Stimulated activated naive CD4-positive, alpha-beta T cell (primary cell): ENCODE measurements at regions not wholly inside any gene's neighbourhood (a gene's known extent, or its start where the extent isn't known, plus 50 kb on each side); places are given as distances from the start of the nearest gene placed in this dataset.
"Not testable (repeated sequence)": the region's sequence is repeated elsewhere in the genome, so short reads cannot be mapped to it uniquely, and the experiment has no call there.

ENCODE experiments used
- DNase-seq, 6 experiments: peaks; one replicate each; lab custom pipeline; 2025; lab: John Stamatoyannopoulos, UW

- DNase-seq: no peak
These were observed 443.7 kb upstream of the FGF16 start for GRCh38 chrX:77003530-77003929.

DNA sequence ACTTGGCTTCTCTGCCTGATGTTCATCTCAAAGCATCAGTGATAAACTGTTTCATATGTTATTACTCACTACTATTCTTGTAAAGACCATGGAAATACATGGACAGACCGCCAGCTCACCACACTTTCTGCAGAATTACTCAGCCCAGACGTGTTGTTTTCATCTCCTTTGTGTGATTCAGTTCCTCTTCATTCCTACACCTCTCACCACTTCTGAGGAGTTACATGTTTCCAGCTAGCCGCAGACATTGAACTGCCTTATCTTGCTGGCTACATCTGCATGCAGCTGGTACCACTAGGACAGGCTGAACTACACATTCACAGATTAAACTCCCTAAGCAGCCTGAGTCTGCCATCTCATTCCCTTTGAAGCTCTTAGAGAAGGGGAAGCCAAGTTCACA lies 443.2 kb upstream of the FGF16 start:
- no peak for DNase-seq

DNA sequence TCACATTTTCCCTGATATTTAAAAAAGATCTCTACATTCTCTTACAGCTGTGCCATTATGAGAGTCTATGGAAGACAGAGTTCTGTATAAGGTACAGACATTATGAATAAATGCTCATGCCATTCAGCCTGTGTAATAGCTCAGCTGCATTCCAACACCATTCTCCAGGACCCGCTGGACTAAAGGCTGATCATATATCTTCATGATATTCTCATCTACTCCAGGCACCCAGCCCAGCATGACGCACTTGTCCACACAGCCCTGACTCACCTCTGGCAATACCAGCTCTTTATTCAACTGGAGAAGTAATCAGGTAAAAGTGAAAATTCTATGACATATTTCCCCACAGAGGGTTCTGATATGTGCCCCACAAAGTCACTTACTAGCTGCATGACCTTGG lies 437.5 kb upstream of the FGF16 start:
- DNase-seq: no peak

GRCh38 chrX:77014377-77015372 lies 432.5 kb upstream of the FGF16 start:
- no peak for DNase-seq

DNA sequence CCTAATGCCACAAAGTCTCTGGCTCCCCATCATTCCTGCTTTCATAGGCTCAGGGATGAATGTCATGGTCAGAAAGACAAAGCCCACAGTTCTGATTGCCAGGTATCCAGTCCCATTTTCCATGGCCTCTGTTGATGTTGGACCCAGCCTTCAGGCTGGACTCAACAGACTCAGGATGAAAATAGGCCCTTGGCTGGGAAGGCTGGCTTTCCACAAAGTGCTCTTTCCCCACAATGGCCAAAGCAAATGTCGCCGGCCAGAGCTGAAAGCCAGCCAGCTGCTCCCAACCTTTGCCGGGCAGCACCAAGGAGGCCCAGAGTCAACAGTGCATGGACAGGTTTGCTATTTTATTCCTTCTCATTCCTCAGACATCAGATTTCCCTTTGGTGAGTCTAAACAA lies 430.1 kb upstream of the FGF16 start:
- no peak for DNase-seq

- not testable (repeated sequence) for DNase-seq
These were observed 400.9 kb upstream of the FGF16 start for GRCh38 chrX:77046180-77046810.

GRCh38 chrX:77060572-77060971 lies 386.6 kb upstream of the FGF16 start:
- no peak for DNase-seq

- DNase-seq: no peak
These were observed 386.2 kb upstream of the FGF16 start for GRCh38 chrX:77061022-77061421.

GRCh38 chrX:77061545-77061944 lies 385.6 kb upstream of the FGF16 start:
- no peak for DNase-seq

DNA sequence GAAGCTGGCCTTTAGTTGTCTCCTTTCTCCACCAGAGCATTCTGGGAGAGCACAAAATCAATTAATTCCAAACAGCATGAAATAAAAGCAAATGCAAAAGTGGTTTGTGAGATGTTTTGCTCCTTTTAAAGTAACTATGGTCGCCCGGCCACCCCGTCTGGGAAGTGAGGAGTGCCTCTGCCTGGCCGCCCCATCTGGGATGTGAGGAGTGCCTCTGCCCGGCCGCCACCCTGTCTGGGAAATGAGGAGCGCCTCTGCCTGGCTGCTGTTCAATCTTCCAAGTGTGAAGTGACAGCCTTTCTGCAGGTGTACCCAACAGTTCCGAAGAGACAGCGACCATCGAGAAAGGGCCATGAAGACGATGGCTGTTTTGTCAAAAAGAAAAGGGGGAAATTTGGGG lies 381.3 kb upstream of the FGF16 start:
- DNase-seq: no peak

DNA sequence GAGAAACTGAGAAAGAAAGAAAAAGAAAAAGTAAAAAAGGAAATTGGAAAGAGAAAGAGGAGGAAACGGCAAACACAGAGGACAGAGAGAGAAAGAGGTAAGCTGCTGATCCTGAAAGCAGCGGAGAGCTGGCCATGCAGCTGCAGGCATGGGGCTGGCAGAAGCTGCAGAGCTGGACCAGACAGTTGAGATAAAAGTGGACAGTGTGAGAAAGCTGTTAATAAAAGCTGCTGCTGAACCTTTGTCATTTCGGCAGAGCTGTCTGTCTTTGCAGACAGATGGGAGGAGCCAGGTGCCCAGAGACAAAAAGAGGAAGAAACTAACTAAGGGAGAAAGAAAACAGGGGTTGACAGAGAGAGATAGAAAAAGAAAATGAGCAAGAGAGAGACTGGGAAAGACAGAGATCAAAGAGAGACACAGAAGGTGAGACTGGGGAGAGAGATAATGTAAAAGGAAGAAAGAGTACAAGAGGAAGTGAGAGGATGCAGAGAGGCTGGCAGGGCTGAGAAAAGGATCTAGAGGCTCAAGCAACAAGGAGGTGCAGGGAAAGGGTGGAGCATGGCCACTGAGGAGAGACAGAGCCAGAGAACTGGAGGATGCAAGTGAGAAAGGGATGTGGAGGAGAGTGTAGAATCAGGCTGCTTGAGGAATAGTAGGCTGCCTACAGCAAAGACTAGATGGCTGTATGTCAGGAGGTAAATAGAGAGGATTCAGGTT lies 376.8 kb upstream of the FGF16 start:
- no peak for DNase-seq

GRCh38 chrX:77076896-77077295 lies 370.3 kb upstream of the FGF16 start:
- DNase-seq: no peak

- DNase-seq: not testable (repeated sequence)
These were observed 366.0 kb upstream of the FGF16 start for GRCh38 chrX:77081237-77081636.

DNA sequence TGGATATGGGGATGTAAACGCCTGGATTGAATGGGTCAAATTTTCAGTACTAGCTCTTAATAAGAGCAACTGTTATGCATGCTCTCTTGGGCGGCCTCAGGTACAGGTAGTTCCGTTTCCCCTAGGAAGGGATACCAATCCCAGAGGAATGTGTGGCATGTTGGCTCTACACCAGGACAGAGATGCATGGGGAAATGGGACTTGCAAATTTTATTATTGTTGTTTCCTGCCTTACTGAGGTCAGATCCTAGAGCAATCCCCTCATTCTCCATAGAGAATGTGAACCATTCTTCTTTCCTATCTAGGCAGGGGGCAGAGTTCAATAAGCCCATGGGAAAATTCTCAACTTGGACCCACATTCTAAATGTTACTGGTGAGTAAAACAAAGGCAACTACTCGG lies 361.8 kb upstream of the FGF16 start:
- no peak for DNase-seq

DNA sequence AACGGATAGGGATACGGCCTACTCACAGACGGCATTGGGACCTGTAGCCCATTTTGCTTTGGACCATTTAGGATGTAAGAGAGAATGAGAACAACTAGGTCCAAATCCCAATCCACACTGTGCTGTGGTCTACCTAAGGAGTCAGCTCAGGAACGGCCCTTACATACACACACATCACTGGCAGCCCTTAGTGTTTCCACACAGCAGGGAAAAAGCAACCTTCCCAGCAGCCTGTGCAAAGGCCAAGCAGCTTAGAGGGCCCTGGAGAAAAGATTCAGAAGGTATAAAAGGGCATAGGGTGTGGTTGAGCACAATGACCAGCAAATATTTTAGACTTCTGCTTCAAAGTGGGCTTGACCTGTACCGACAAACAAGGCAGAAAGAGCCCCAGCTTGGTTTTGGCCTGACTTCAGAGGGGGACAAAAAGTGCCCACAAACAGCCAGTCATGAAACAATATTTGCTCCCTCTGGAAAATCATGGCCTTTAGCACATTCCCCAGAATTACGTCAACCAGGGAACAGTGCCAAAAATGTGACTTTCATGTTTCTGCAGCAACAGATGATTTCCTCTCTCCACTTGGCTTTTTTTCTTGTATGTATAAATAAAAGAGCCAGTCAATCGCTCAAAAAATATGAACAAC lies 359.5 kb upstream of the FGF16 start:
- no peak for DNase-seq

- no peak for DNase-seq
These were observed 359.0 kb upstream of the FGF16 start for GRCh38 chrX:77088233-77088632.

DNA sequence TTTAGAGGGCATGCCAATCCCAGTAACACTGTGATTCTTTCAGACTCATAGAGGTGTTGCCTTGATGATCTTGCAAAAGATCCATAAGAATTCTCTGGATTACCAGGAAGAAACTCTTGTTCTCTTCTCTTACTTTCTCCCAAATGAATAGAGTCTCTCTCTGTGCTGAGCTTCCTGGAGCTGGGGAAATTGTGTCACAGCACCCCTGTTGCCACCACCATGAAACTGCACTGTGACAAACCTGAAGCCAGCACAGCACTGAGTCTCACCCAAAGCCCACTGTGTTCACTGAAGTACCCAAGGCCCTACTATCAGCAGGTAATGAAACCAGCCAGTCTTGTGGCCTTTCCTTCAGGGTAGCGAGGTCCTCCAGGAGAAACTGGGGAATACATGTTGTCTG lies 332.7 kb upstream of the FGF16 start:
- DNase-seq: no peak

DNA sequence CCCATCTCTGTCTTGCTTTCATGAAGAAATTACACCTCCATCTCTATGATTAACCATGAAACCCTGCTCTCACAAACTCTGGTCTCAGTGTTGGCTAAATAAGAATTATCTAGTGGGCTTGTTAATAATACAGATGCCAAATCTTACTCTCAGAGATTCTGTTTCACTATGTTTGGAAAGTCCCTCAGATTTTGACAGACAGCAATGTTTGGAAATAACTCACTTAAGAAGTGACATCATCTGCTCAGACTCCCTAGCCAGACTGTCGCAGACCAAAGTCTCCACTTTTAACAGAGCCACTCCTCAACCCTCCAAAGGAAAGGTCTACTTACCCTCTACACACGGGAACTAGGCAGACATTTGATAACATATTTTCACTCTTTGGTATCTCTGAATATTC lies 328.5 kb upstream of the FGF16 start:
- no peak for DNase-seq

DNA sequence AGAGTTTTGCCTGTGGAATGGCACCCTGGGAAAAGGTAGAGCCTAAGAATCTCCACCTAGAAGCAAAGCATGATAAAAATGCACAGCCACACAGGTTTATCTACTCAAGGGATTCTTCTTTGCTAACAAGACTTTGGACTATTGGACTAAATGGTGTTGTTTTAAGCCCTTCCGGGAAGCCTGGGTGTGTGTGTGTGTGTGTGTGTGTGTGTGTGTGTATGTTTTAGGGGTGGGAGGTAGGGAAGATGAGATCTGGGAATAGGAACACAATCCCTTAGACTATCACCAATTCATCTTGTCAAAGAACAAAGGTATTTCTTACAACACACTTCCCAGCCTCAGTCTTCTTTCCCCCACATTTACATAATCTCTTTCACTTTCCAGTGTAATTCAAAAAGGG lies 327.5 kb upstream of the FGF16 start:
- no peak for DNase-seq

- DNase-seq: not testable (repeated sequence)
These were observed 323.3 kb upstream of the FGF16 start for GRCh38 chrX:77123917-77124316.

GRCh38 chrX:77127571-77127970 lies 319.6 kb upstream of the FGF16 start:
- DNase-seq: not testable (repeated sequence)

- no peak for DNase-seq
These were observed 303.3 kb upstream of the FGF16 start for GRCh38 chrX:77143907-77144306.
